A673 (cell line): ENCODE measurements at regions not wholly inside any gene's neighbourhood (a gene's known extent, or its start where the extent isn't known, plus 50 kb on each side); places are given as distances from the start of the nearest gene placed in this dataset.

Experiments
- CTCF ChIP-seq: fragments of 300-800, 200-600 bp; sonication (generic); conservative IDR thresholded peaks from 2 replicates; pipeline ENCODE4 v1.5.1; 2017; ENCODE audit warnings: low read depth, mild to moderate bottlenecking, antibody characterized with exemption, low read length, moderate library complexity, mixed read lengths
- EZH2 ChIP-seq: fragments of 200-600 bp; sonication (generic); IDR thresholded peaks from 2 replicates; pipeline ENCODE4 v1.6.1; 2017; ENCODE audit warnings: borderline replicate concordance, low read depth, mild to moderate bottlenecking, mixed read lengths, antibody characterized with exemption, low read length; ENCODE audit not compliant: poor library complexity, severe bottlenecking

- TF ChIP-seq CTCF: no peak
- TF ChIP-seq EZH2: no peak
Measured at GRCh38 chr7:28237363-28237762, 56.8 kb upstream of the JAZF1 start.
